GM12873 (cell line): ENCODE measurements at regions not wholly inside any gene's neighbourhood (a gene's known extent, or its start where the extent isn't known, plus 50 kb on each side); places are given as distances from the start of the nearest gene placed in this dataset.

ENCODE experiments used
- TF ChIP-seq, protein P1 (sequence below): IDR thresholded peaks from 2 replicates; pipeline ENCODE4 v1.5.1; 2012; ENCODE audit warnings: low read depth, mild to moderate bottlenecking, moderate library complexity, low read length, control low read depth; ENCODE audit not compliant: insufficient read depth; ENCODE audit errors: missing control alignments

DNA sequence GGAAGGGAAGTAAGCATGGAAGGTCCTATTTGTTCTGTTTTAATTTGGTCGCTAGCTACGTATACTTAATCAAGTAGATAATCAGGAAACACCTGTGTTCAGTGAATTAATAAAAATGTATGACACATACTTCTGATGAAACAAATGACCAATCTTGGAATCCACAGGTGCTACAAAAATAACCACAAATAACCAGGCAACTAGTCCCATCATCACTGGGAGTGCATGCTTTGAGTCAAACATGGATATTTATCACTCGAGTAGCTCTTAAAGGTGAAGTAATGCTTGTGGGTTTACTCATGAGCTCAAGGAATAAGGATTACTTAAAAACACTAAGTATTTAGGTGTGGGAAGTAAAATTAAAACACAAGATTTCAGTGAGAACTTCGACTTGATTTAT lies 285.6 kb upstream of the ID4 start:
- TF ChIP-seq, protein P1, sequence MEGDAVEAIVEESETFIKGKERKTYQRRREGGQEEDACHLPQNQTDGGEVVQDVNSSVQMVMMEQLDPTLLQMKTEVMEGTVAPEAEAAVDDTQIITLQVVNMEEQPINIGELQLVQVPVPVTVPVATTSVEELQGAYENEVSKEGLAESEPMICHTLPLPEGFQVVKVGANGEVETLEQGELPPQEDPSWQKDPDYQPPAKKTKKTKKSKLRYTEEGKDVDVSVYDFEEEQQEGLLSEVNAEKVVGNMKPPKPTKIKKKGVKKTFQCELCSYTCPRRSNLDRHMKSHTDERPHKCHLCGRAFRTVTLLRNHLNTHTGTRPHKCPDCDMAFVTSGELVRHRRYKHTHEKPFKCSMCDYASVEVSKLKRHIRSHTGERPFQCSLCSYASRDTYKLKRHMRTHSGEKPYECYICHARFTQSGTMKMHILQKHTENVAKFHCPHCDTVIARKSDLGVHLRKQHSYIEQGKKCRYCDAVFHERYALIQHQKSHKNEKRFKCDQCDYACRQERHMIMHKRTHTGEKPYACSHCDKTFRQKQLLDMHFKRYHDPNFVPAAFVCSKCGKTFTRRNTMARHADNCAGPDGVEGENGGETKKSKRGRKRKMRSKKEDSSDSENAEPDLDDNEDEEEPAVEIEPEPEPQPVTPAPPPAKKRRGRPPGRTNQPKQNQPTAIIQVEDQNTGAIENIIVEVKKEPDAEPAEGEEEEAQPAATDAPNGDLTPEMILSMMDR: no peak

DNA sequence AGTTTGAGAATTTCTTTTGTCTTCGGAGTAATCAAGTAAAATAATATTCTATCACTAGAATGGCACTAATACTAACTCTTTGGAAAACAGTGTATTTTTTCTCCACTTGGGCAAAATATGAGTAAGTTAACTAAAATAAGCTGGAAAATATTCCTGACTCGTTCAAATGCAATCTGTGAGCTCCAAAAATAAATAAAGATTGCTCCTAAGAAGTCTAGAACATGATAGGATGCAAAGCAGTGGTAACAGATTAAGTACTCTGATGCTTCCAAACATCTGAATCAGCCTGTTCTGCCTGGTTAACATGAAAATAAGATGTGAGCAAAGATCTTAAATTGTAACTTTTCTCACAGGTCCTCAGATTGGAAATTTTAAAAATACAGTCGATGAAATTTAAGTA lies 285.1 kb upstream of the ID4 start:
- TF ChIP-seq, protein P1: no peak

DNA sequence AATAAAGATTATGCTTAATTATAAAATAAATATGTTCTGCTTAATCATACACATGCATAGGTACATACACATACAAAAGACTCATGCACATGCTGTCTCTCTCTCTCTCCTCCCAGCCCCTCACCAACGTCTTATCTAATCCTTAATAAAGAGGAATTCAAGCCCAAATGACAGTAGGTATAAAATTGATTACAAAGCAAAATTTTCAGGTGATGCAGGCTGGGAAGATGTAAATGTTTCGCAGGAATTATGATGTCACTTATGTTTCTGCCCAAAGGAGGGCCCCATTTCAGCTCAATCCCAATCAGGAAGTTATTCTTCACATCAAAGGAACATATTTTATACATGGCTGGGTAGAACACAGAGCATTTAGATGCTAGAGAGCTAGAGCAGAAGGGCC lies 284.6 kb upstream of the ID4 start:
- TF ChIP-seq, protein P1: no peak

DNA sequence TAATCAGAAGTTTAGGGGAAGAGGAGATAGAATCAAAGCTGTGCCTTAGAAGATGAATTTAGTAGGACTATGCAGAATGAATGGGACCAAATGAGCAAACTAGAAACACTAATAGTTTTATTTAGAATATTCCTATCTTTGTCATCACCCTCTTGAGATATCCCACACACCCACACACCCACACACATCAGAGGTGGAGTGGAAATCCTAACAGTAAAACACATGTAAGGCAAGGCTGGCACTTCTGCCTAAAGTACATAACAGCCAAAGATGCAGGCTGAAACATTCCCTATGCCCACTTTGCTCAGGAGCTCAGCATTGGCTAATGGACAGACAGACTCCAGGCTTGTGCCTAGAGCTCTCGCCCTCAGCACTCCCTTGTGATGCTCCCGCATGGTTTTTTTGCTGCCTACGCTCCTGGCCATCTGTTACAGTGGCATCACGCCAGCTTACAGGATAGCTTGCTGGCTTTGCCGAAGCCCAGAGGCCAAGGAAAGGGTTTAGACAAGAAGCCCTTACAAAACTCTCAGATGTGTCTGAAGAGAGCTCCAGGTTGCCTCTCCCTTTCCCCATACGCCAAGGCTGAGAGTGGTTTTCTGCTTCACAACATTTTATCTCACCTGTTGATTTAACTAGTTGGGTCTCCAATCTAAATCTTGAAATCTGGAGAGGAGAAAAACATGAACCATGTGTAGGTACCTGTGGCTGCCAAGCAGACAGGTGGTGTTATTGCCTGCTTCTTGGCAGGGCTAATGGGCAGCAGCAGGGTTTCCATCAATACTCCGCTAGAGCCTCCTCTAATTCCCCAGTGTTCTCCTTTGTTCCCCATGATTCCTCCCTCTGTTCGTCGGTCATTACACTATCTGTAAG lies 282.6 kb upstream of the ID4 start:
- TF ChIP-seq, protein P1: no peak

DNA sequence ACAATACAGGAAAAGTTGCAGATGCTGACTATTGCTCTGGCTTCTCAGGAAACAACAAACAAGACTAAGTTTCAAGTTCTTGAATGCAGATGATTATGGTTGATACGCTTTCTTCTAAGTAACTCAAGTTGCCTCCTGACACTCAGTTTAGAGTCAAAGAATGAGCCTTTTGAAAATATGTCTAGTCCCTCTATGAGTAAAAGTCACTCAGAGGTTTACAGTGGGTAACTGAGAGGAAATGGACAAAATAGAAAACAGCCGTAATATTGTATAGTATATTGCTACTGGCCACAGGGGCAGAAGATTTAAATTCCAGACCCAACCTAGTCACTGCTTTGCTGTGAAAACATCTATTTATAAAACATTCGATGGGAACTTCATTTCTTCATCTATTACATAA lies 280.0 kb upstream of the ID4 start:
- TF ChIP-seq, protein P1: no peak

DNA sequence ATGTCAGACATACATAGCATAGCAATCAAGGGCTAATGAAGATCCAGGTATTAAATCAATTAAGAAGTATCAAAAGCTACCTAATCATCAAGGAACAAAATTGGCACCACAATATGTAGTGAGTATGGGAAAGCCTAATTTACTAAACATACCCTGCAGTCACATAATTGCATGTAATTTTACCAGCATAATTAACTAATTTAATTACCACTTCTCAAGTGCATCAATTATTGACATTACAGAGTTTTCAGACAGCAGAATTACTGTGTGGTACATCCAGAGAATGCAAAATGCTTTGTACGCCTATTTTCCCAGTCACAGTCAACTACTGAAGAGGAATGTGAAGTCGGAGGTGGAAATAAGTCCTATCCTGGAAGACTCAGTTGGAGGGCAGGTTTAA lies 279.0 kb upstream of the ID4 start:
- TF ChIP-seq, protein P1: no peak

DNA sequence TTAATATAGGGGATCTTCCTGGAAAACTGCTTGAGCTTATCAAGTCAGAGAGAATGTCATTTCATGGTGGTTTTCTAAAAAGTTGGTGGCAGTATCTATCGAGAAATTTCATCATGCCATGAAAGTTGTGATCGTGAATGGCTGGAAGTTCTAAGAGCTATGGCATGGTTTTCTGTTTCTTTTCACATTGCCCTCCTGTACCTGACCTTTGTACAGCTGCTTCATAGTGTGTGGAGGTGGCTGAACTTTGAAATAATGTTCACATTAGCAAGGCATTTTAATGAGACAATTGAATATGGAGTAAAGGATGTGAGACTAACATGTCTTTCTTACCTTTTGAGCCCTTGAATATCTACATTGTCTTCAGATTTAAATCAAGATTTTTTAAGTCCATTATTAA lies 278.2 kb upstream of the ID4 start:
- TF ChIP-seq, protein P1: no peak
